Mucosa of stomach (tissue), 1 donor: ENCODE measurements at regions not wholly inside any gene's neighbourhood (a gene's known extent, or its start where the extent isn't known, plus 50 kb on each side); places are given as distances from the start of the nearest gene placed in this dataset.

Experiments used
- H3K27me3 ChIP-seq: one replicate; pipeline ENCODE4 v1.7.0; 2013; ENCODE audit warnings: mild to moderate bottlenecking, low read length; ENCODE audit not compliant: control insufficient read depth, insufficient read depth
- H3K36me3 ChIP-seq: one replicate; pipeline ENCODE4 v1.7.0; 2013; ENCODE audit warnings: low read length; ENCODE audit not compliant: control insufficient read depth, insufficient read depth
- H3K4me1 ChIP-seq: one replicate; pipeline ENCODE4 v1.7.0; 2013; ENCODE audit warnings: mild to moderate bottlenecking, low read length; ENCODE audit not compliant: control insufficient read depth, insufficient read depth
- H3K4me3 ChIP-seq: one replicate; pipeline ENCODE4 v1.7.0; 2013; ENCODE audit warnings: low read length
- H3K9ac ChIP-seq: one replicate; pipeline ENCODE4 v1.7.0; 2013; ENCODE audit warnings: mild to moderate bottlenecking, low read length, moderate library complexity
- H3K9me3 ChIP-seq: one replicate; pipeline ENCODE4 v1.7.0; 2013; ENCODE audit warnings: mild to moderate bottlenecking, low read length, moderate library complexity; ENCODE audit not compliant: control insufficient read depth
- donor health status: Pancreatic carcinoma.

DNA sequence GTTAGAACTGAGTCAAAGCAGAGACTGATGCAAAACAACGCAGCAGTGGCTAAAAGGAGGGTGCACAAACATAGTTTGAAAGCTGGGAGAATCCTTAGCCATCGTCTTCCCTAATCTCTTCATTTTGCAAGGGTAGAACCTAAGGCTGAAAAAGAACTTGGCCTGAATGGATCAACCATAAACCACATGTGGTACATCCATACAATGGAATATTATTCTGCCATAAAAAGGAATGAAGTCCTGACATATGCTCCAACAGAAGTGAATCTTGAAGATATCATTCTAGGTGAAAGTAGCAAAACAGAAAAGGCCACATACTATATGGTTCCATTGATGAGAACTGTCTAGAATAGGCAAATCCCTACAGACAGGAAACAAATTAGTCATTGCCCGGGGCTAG is 330.3 kb upstream of the NPVF start:
- Histone ChIP-seq H3K4me1 (no peaks in the 10 kb centered on the region), H3K4me3 (no peak overlapping the region), H3K36me3 (no peaks in the 10 kb centered on the region), H3K9me3 (no peaks in the 10 kb centered on the region), H3K9ac (no peak overlapping the region), H3K27me3 (no peaks in the 10 kb centered on the region)

DNA sequence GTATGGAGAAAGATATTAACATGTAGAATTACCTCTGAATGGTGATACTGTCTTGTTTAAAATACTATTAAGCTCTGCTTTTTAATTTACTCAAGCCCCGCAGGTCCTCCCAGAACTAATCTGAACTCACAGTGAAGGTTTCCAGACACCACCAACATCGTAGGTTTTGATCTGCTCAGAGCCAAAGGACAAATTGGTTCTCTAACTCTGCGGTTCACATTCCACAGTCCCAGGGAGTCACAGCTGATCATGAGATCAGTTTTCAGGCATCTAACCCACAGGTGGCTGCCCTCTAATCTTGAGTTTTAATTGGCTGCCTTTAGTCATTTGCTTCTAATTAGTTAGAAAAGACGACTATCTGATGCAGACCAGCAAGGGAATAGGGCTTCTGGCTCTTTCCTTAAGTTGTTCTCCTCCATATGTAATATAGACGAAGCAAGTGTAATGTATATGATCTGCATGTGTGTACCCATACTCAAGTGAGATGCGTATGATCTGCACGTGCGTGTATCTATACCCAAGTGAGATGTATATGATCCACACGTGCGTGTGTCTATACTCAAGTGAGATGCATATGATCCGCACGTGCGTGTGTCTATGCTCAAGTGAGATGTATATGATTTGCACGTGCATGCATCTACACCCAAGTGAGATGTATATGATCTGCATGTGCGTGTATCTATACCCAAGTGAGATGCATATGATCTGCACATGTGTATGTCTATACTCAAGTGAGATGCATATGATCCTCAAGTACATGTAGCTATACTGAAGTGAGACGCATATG is 331.5 kb upstream of the NPVF start:
- H3K4me3 ChIP-seq: no peak overlapping the region
- H3K27me3 ChIP-seq: no peaks in the 10 kb centered on the region
- no peaks in the 10 kb centered on the region for H3K36me3 ChIP-seq
- no peak overlapping the region for H3K9ac ChIP-seq
- no peaks in the 10 kb centered on the region for H3K4me1 ChIP-seq
- H3K9me3 ChIP-seq: no peaks in the 10 kb centered on the region

DNA sequence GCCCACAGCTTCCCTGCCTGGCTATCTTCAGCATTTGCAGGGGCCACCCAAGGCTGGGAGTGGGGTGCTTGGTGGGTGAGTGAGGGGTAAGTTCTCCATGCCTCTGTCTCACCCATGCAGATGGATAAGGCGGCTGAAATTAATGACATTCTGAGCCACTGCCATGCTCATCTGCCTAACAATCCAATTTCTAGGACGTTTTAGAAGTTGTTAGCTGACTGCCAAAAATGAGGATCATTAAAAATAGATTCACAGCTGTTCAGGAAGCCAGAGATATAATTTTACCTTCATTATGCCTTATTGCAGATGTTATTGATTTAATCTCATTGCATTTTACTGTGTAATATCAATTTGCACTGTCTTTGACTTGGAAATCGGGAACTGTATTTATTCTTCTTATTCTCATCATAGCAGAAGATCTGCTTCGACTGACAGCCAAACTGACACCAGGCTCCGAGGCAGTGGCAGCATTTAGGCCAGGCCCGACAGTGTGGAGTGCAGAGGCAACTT is 334.4 kb upstream of the NPVF start:
- Histone ChIP-seq H3K4me1 (no peaks in the 10 kb centered on the region), H3K9ac (no peak overlapping the region), H3K9me3 (no peaks in the 10 kb centered on the region), H3K36me3 (no peaks in the 10 kb centered on the region), H3K27me3 (no peaks in the 10 kb centered on the region), H3K4me3 (no peak overlapping the region)

DNA sequence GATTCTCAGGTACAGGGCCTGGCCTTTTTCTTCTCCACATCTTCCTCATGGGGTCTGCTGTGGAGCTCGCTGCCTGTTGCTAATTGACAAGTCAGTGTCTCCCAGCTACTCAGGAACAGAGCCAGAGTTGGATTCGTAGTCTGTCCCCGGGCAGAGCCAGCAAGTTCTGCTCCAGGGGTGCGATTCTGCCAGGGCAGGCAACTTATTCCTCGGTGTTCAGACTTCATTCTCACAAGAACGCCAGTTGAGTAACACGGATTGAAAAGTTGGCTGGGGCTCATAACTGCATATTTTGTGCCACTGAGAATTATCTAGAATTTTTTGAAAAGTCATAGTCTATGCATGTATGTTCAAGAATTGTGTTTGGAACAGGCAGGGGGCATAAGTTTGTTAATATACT is 336.7 kb upstream of the NPVF start:
- no peak overlapping the region for H3K4me3 ChIP-seq
- no peaks in the 10 kb centered on the region for H3K27me3 ChIP-seq
- no peaks in the 10 kb centered on the region for H3K9me3 ChIP-seq
- H3K9ac ChIP-seq: no peak overlapping the region
- H3K4me1 ChIP-seq: peaks cover 4% of the 10 kb centered on the region
- no peaks in the 10 kb centered on the region for H3K36me3 ChIP-seq

DNA sequence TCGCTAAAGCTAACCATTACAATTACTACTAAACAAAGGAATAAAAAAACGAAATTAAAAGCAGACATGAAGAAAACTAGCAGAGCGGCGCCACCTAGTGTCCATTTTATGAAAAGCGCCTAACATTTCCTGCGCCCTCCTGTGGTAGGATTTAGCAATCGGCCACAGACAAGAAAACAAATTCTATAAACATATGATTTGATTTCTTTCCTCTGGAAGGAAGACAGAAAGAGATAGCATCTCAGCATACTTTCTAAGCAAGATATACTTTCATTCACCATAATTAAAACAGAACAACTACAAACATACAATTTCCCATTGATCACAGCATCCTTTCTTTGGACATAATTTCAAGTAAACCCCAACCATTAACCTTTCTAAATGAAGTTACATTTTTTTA is 337.7 kb upstream of the NPVF start:
- Histone ChIP-seq H3K4me3 (no peak overlapping the region), H3K9ac (no peak overlapping the region)

DNA sequence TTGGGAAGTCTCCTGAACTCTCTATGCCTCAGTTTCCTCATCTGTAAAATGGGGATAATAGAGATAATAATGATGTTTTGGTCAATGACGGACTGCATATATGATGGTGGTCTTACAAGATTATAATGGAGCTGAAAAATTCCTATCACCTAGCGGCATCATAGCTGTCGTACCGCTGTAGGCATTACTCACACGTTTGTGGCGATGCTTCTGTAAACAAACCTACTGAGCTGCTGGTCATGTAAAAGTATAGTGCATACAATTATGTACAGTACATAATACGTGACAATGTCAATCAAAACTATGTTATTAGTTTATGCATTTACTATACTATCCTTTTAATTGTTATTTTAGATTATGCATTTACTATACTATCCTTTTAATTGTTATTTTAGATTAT is 339.1 kb upstream of the NPVF start:
- Histone ChIP-seq H3K9me3 (no peaks in the 10 kb centered on the region), H3K36me3 (no peaks in the 10 kb centered on the region), H3K9ac (no peak overlapping the region), H3K27me3 (no peaks in the 10 kb centered on the region), H3K4me3 (no peak overlapping the region), H3K4me1 (peaks cover 4% of the 10 kb centered on the region)

More for the DNA sequence above, 337.7 kb upstream of the NPVF start:
- H3K4me1 ChIP-seq: peaks cover 4% of the 10 kb centered on the region
- H3K9me3 ChIP-seq: no peaks in the 10 kb centered on the region
- no peaks in the 10 kb centered on the region for H3K36me3 ChIP-seq
- H3K27me3 ChIP-seq: no peaks in the 10 kb centered on the region

DNA sequence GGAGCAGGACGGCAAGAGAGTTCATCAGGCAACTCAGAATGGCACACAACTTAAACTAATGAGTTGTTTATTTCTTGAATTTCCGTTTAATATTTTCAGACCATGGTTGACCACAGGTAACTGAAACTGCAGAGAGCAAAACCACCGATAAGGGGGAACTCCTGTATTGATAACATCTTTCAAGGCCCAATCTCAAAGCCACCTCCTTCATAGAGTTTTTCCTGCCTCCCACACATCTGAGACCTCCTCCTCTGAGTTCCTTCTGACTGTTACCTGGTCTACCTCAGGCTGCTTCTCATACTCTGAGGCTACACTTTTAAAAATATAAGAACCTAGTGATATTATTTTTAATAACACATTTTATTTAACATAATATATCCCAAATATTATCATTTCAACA is 341.5 kb upstream of the NPVF start:
- H3K27me3 ChIP-seq: no peaks in the 10 kb centered on the region
- no peaks in the 10 kb centered on the region for H3K36me3 ChIP-seq
- no peaks in the 10 kb centered on the region for H3K9me3 ChIP-seq
- H3K4me1 ChIP-seq: peaks cover 4% of the 10 kb centered on the region
- no peak overlapping the region for H3K4me3 ChIP-seq
- H3K9ac ChIP-seq: no peak overlapping the region

DNA sequence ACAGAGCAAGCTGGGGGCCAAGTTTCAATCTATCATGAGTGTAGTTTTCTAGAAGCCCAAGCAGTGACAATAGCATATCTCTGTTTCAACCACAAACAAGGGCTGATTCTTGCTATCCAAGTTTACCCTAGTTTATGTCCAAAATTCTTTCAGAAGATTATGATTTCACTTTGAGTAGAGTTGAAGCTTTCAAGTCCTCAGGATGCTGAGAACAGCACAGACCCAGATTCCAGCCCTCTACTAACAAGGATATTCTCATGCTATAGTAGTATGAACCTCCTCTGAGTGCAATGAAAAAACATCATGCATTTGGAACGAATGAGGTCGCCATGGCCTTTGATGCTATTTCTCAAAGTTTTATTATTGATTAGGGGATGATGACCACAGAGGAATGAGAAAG is 344.1 kb upstream of the NPVF start:
- no peak overlapping the region for H3K9ac ChIP-seq
- H3K9me3 ChIP-seq: no peaks in the 10 kb centered on the region
- no peak overlapping the region for H3K4me3 ChIP-seq
- peaks cover 4% of the 10 kb centered on the region for H3K4me1 ChIP-seq
- H3K36me3 ChIP-seq: no peaks in the 10 kb centered on the region
- H3K27me3 ChIP-seq: no peaks in the 10 kb centered on the region

DNA sequence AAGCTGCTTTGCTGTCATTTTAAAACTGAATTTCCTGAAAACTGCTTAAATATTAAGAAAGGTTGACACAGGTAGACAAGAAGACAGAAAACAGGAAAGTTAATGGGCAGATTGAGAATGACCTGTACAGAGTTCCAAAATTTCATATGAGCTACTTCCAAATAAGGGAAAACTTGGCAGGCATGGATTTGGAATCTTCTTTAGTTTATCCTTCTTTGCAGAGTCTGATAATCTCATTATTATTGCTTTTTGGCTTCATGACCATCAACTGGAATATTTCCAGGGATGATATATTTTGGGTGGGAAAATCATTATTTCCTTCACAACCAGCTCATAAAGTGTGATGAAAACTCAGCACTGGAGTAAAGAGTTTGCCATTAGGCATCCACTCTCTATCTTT is 346.5 kb upstream of the NPVF start:
- no peaks in the 10 kb centered on the region for H3K9me3 ChIP-seq
- H3K4me3 ChIP-seq: no peak overlapping the region
- H3K9ac ChIP-seq: no peak overlapping the region
- no peaks in the 10 kb centered on the region for H3K36me3 ChIP-seq
- H3K4me1 ChIP-seq: no peaks in the 10 kb centered on the region
- no peaks in the 10 kb centered on the region for H3K27me3 ChIP-seq

DNA sequence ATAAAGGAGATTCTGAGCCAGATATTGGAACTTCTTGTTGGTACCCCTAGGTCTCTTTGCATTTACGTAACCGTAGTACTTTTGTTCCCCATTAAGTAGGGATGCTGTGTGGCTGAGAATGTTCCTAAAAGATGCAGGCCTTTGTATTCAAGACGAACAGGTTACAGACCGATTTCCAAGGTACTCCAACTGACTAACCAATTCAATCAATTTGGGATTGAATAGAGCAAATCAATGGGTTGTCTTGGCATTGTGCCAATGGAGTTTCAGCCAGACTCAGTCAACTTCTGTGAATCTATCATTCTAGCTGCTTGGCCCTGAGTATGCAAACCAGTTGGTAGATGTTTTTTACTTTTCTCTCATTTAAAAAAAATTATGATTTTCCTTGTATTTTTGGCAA is 347.3 kb upstream of the NPVF start:
- Histone ChIP-seq H3K36me3 (no peaks in the 10 kb centered on the region), H3K9ac (no peak overlapping the region), H3K9me3 (no peaks in the 10 kb centered on the region), H3K4me3 (no peak overlapping the region), H3K27me3 (no peaks in the 10 kb centered on the region), H3K4me1 (no peaks in the 10 kb centered on the region)

DNA sequence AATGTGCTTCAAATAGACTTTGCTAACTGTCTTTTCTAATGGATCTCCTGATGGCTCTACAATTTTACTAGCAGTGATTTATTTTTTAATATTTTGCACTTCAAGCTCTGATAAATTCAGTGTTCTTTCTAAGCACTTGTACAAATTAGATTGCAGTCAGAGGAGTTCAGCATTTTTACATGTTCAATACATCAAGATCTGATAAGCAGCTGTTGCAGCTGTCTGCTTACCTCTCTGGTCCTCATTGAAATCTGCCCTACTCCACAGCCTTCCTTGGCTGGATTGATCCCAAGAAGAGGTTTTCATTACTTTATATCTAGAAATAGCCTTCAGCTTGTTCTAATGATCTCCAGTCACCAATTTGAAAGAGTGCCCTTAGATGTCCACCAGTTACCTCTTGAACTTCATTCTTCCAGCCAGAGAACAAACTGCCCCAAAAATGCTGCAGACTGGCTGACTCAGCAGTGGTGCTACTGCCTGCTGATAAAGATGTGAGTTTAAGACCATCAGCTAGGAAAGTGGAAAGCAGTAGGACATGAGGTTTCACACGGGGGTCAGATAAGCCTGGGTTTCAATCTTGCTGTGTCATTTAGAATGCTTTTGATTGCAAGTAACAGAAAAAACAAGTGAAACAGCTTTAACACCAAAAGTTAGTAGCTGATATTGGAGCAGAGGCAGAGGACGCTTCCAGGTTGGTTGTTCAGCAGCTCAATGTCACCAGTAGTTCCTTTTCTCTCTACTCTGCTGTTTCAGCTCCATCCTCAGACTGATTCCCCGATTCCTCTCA is 350.9 kb upstream of the NPVF start:
- no peaks in the 10 kb centered on the region for H3K36me3 ChIP-seq
- no peaks in the 10 kb centered on the region for H3K4me1 ChIP-seq
- no peaks in the 10 kb centered on the region for H3K27me3 ChIP-seq
- no peak overlapping the region for H3K4me3 ChIP-seq
- no peak overlapping the region for H3K9ac ChIP-seq
- no peaks in the 10 kb centered on the region for H3K9me3 ChIP-seq

DNA sequence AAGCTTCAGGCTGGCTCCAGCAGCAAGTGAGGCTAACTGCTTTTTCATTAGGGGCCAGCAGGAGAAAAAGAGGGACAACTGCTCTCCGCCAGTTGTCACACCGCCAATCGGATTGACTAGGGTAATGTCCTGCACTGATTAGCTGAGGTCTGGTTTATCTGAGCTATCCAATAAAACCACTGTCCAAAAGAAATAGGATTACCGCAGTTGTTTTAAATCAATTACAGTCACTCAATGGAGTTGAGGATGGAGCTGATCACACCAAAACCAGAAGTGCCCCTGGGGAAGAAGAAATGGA is 351.4 kb upstream of the NPVF start:
- no peaks in the 10 kb centered on the region for H3K4me1 ChIP-seq
- no peak overlapping the region for H3K4me3 ChIP-seq
- no peaks in the 10 kb centered on the region for H3K27me3 ChIP-seq
- H3K9me3 ChIP-seq: no peaks in the 10 kb centered on the region
- H3K36me3 ChIP-seq: no peaks in the 10 kb centered on the region
- no peak overlapping the region for H3K9ac ChIP-seq
